DMS 273 (cell line): ENCODE measurements at regions not wholly inside any gene's neighbourhood (a gene's known extent, or its start where the extent isn't known, plus 50 kb on each side); places are given as distances from the start of the nearest gene placed in this dataset.

Experiments
- DNase-seq: peaks from one replicate; lab custom pipeline; 2025; ENCODE audit not compliant: unreplicated experiment; lab: John Stamatoyannopoulos, UW

DNA sequence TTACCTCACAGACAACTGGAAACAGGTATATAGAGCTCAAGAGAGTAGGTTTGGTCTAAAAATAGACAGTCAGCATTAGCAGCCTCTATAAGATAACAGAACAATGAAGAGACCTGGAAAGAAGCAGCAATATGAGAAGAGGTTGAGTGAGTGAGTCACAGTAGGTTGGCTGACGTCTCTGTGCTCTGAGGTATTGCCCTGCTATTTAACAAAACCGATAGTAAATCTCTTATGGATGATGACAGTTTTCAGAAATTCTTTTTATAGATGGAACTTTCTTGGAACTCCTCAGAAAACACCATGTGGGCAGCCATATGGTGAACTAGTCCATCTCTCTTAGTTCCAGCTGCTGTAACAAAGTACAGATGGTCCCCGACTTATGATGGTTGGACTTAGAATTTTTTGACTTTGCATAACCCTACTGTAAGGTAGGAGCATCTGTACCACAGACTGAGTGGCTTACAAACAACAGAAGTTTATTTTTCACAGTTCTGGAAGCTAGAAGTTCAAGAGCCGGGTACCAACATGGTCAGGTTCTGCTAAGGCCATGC lies 123.5 kb downstream of the MBD2 start:
- peak; percentile 94 for DNase-seq

DNA sequence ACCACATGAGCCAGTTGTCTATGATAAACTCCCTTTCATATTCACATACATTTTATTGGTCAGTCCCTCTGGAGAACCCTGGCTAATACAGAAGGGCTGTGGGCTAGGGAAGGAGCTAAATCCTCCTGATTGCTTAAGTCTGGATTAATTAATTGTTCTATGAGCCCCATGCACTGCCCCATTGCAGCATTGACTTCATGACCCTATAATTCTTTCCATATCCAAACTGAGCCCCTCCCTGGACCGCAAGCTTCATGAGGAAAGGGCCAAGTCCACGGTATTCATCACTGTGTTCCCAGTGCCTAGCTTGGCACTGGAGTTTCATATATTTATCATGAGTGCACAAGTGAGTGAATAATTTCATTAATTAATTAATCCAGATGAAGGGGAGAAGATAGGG lies 124.0 kb downstream of the MBD2 start:
- DNase-seq: peak; percentile 40

DNA sequence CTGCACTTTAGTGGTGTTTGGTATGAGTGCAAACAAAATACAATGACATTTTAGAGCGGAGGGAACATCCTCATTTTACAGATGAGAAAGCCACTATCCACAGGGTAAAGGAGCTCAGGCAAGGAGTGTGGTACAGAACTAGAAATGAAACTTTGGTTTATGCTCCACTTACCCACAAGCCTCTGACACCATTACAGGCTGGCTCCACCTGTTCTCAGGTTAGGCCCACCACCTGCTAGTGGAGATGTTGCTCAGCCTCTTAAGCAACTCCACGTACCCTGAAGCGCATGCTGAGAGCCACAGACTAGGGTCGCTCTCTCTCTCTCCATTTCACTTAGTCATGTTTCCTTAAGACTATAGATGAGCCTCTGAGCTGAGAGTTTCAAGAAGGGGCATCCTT lies 130.0 kb downstream of the MBD2 start:
- no peak for DNase-seq

DNA sequence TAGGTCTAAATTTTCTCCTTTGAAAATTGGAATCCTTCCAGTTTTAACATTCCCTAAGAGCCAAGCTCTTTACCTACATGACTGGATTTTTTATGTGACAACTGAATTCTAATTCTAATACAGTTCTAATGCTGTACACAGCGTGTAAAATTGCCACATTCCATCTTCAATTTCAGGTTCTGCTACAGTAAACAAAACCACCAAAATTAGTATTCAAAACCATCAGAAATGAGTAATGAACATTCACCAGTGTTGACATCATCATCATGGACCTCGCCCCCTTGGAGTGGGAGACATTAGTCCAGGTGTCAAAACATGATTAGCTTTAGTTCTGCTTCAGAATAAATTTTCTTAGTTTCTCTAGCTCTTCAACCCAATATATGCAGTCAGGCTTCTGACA lies 133.6 kb downstream of the MBD2 start:
- DNase-seq: peak; percentile 25

DNA sequence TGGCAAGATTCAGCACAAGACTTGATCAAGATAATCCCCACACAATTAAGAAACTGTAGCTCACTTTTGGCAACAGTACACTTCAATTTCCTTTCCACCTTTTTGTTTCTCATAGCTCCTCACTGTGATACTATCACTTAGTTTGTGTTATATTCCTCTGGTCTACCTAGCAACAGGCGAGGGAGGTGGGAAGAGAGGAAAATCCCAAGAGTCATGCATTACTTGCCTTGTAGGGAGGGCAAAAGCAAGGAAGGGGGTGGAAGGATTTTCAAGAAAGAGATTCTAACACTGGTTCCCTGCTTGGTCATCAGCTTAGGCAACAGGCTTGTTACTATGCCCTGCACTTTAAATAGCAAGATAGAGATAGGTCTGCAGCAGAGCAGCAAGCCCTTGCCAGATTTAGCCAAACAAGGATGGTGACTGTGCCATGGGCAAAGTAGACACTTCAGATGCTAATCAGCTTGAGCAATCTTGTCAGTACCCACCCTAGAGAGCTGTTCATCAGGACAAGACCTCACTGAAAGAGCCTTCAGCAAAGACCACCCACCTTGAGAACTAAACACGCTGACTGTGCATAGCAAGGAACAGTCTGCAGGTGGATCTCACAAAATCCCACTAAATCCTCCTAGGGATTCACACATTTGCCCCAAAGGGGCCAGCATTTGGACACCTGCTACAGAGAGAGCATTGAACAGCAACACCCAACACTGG lies 134.6 kb downstream of the MBD2 start:
- peak; percentile 37 for DNase-seq

DNA sequence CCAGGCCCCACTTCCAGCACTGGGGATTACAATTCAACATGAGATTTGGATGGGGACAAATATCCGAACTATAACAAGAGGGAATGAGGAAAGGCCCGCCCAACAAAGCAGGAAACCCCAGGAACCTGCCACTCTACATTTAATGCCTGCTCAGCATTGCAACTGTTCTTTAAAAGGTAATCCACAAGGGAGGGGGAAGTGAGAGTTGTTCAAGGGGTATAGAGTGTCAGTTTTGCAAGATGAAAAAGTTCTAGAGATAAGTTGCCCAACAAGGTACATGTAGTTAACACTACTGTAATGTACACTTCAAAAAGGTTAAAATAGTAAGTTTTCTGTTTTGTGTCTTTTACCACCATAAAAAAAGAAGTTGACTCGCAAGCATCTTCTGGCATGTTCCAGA lies 137.6 kb downstream of the MBD2 start:
- no peak for DNase-seq

DNA sequence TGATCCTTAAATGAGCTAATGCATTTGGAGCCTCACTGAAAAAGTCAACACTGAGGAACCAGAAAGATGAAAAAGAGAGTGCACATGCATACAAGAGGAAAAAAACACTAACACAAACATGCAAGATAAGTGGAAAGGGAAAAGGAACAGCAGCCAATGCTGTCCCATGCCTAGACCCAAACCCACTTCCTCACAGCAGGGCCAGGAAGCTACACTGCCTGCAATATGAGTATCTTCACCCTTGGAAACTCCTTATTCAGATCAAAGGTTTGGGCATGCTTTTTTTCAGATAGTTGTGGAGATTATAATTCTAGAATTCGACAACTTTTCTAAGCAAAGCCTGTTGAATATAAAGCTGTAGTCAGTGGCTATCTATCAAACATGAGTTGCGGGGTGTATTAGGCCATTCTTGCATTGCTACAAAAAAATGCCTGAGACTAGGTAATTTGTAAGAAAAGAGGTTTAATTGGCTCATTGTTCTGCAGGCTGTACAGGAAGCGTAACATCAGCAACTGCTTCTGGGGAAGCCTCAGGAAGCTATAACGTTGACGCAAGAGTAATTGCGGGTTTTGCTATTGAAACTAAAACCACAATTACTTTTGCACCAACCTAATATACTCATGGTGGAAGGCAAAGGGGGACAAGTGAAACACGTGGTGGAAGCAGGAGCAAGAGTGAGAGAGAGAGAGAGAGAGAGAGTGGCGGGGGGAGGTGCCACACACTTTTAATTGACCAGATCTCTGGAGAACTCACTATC lies 138.2 kb downstream of the MBD2 start:
- no peak for DNase-seq

DNA sequence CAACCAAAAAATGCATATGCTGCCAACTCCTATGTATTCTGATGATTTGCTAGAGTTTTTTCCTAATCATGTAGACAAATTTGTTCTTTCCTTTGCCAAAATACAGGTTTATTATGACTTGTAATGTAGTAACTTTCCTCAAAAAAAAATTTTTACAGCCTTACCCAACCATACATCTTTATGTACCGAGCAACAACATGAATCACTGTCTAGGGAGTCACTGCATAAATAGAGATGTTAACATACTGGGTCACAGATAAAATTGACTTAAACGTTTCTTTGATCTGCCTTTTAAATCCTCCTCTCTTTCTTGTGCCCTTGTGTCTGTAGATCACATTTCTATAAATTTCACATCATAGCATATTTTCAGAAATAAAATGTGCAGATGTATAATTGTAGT lies 143.6 kb downstream of the MBD2 start:
- DNase-seq: no peak

DNA sequence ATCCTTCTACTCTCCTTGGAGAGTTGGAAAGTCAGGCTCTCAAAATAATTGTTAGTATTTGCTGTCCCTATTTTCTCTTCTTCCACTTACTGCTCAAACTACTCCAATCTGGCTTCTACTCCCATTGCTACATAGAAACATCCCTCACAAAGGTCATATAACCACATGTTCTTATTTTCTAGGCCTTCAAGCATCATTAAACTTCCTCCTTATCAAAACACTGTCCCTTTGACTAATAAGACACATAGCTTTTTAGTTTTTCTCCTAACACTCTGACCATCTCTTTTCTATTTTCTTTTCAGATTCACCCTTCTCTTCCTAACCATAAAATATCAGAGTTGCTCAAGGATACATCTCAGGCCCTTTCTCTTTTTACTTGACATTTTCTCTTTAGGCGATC lies 148.3 kb downstream of the MBD2 start:
- no peak for DNase-seq

DNA sequence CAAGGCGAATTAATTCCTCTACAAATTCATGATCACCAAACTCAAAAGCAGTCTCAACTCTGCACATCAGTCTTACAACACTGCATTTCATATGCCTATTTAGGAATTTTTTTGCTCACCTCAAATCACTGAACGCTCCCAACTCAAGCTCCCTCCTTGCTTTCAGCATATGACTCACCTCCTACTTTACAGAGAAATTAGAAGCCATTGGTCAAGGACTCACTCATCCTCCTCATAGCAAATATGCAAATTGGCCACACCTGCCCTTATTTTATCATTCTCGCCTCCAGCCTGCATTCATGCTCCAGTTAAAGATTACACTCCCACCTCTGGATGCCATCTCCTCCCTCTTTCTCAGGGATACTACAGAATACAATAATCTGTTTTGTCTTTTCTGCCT lies 148.8 kb downstream of the MBD2 start:
- DNase-seq: no peak

DNA sequence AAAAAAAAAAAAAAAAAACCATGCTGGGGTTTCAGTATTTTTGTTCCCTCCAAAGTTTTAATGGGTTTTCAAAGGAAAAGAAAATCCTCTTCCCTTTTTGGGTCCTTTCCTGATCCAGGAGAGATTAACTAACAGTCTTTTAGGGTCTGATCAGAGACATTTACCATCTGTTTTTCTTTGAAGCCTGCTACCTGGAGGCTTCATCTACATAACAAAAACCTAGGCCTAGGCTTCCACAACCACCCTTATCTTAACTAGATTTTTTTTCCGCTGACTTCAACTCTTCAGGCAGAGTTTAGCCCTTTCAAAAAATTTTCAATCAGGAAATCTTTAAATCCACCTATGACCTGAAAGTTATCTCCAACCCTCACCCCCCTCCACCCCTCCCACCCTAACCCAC lies 154.7 kb downstream of the MBD2 start:
- DNase-seq: no peak

DNA sequence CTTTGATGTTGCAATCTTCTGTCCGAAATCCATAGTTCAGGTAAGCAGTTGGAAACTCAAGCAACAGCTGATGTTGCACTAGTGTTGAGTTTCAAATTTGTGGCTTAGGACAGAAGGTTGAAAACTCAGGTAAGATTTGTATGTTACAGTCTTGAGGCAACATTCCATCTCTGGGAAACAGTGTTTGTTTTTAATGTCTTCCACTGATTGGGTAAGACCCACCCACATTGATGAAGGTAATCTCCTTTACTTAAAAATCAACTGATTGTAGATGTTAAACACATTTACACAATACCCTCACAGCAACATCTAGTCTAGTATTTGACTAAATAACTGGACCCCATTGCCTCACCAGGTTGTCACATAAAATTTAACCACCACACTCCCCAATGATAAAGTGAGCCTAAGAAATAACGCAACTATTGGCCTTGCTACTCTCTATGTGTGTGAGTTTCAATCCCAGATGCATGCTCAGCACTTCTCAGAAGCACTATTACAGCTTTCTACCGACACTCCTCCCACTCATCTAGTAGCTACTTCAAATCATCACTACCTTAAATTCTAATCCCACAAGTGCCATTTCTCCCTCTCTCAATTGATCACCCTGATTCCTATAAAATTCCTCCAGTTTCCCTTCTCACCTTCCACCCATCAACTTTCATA lies 164.0 kb downstream of the MBD2 start:
- no peak for DNase-seq

DNA sequence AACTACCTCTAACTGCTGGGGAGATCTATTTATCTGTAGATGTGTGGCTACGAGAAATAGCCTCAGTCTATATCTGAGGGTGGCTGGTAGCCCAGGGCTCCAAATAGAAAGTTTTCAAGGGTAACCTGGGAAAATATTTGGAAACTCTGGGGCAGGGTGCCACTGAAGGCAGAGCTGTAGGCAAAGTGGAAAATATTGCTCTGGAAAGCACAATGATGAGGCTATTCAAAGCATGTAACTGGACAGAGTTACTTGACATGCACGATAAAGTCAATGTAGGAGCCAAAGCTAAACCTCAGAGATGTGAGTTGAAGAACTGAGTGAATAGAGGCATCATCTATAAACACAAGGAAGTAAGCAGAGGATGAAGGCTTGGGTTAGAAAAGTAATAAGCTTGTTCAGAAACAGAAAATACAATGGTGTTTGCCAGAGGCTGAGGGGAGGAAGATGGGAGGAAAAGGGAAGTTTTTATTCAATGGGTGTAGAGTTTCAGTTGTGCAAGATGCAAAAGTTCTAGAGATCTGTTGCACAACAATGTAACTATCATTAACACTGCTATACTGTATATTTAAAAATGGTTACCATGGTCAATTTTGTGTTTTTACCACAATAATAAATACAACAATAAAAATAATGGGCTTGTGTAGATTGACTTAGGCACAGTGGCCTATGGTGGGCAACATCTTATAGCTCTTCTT lies 171.6 kb downstream of the MBD2 start:
- DNase-seq: no peak

DNA sequence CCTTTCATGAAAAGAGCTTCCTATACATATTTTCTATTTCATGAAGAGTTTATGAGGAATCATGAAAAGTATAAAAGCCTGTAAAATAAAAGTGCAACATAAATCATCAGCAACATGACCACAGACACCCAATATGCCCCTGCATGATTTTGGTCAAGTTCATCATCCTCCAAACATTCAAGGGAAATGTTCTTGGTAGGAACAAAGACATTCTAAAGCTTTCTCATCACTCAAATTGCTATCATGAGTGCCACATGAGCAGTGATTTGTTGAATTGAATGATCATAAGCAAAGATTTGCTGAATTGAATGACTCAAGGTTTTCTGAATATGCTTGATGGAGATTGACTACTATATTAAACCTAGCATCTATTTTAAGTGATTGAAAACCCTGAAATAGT lies 172.2 kb downstream of the MBD2 start:
- DNase-seq: no peak

DNA sequence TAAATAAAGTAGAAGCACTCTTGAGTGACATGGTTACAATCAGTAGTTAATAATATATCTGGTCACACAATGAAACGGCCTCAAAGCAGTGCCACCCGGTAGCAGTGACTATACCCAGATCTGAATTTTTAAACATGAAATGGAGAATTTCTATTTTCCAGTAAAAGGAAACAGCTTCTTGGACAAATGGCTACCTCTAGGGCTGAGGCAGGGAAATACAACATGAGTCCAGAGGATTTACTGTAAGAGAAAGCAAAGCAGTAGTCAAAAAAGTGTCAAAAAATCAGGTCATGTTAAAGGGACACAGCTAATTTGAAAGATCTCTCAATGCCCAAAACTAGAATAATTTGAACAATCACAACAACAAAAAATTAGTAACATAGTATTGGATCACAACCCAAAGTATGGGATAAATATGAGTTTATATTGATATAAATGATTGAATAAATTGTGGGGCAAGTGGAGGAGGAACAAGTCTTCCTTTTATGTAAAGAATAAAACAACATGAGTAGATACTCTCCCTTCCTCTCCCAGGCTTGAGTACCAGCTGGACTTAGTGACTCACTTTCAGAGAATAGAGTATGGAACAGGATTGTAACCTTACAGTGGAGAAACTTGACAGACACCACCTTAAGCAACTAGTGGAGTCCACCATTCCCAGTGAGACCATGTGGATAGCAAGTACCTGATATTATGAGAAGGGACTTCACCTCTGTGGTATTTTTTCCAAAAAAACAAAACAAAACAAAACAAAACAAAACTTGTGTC lies 180.8 kb downstream of the MBD2 start:
- no peak for DNase-seq

DNA sequence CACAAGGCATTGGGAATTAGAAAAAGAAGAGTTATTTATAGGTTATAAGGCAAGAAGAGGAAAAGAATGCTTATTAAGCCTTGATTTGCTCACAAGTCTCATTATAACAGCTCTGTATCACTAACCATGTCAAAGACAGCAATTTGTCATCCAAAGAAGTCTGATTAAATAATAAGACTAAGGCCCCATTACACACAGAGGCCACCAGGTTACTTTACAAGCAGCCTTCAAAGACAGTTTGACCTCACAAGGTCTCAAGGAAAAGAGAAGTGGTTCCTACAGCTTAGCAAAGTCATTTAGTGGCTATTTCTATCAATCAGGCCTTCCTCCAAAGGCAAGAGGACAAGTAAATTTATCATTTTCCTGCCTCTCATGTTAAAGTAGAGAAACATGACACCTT lies 188.5 kb downstream of the MBD2 start:
- DNase-seq: peak; percentile 12

DNA sequence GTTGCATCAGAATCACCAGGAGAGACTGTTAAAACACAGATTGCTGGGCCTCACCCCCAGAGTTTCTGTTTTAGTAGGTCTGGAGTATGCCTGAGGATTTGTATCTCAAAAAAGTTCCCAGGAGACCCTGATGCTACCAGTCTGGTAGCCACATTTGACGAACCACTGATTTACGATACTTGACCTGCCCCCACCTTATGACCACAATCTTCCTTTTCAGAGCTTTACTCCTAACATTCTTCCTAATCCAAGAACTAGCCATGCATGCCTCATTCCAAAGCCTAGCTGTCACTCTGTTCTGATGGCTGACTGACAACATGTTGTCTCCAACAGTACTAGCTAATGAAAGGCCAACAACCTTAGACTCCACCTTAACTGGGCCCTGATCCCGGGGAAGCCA lies 191.4 kb downstream of the MBD2 start:
- no peak for DNase-seq

DNA sequence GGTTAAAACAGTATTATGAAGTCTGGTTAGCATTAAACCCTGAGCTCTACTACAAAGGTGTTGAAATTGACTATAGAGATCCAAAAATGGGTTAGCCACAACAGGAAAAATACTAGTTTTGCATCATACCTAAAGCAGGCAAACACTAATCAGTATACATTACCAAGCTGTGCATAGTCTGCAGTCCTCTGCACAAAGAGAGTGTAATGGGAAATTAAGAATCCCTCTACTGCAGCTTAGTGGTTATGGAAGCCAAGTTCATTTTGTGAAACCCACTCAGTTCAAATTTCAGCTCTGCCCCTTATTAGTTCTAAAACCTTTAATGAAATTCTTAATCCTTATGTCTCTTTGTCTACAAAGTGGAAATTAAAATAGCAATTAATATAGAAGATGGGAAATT lies 192.1 kb downstream of the MBD2 start:
- DNase-seq: peak; percentile 15

DNA sequence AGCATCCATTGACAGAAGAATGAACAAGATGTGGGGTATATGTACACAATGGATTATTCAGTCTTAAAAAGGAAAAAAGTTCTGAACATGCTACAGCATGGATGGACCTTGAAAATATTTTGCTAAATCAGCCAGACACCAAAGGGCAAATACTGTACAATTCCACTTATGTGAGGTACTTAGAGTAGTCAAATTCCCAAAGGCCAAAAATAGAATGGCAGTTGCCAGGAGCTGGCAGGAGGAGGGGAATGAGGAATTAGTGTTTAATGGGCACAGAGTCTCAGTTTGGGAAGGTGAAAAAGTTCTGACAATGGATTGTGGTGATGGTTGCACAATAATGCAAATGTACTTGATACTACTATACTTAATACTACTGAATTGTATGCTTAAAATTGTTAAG lies 193.2 kb downstream of the MBD2 start:
- DNase-seq: peak; percentile 13

DNA sequence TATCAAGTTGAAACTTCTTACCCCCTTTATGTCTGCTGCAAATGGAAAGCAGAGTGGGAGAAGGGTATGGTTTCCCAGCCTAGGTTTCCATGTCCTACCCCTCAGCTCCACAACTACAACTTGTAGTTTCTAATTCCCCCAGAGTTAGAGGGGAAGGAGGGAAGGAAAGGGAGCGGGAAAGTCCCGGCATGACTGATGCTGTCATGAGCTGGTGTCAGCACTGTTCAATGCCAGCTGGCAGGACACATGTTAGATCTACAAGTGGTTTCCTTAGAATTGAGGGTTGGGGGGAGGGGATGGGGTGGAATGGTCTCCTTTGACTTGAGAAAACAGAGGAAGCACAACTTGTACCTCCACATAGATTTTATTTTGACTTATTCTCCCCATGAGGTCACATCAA lies 194.0 kb downstream of the MBD2 start:
- no peak for DNase-seq

DNA sequence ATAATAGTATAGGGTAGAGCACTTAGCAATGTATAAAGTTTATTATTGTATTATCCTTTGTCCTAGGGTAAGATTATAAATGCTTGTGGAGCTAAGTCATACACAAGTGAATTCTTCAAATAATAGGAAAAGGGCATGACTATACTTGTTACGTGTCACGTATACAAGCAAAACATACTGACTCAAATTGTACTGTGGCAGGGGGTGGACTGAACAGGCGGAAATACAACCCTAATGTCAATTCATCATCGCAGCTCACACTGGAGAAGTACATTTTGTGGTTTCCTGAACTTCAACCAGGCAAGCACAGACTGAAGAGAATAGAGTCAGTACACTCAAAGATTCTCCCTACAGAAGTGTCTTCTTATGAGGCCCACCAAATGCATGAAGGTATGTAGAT lies 201.0 kb downstream of the MBD2 start:
- DNase-seq: no peak
